H54 (cell line): ENCODE measurements at regions not wholly inside any gene's neighbourhood (a gene's known extent, or its start where the extent isn't known, plus 50 kb on each side); places are given as distances from the start of the nearest gene placed in this dataset.

ENCODE experiments used
- DNase-seq: peaks from one replicate; pipeline ENCODE4 v3.0.0; 2011; ENCODE audit warnings: low spot score, mixed read lengths; ENCODE audit not compliant: insufficient read length
- FAIRE-seq: peaks from 3 replicates; lab custom pipeline; 2011; peaks lifted over from hg19 to GRCh38; lab: Jason Lieb, UNC
- POLR2A ChIP-seq: IDR thresholded peaks from 2 replicates; pipeline ENCODE4 v1.6.1; 2011; ENCODE audit warnings: low read depth, mild to moderate bottlenecking, low read length

DNA sequence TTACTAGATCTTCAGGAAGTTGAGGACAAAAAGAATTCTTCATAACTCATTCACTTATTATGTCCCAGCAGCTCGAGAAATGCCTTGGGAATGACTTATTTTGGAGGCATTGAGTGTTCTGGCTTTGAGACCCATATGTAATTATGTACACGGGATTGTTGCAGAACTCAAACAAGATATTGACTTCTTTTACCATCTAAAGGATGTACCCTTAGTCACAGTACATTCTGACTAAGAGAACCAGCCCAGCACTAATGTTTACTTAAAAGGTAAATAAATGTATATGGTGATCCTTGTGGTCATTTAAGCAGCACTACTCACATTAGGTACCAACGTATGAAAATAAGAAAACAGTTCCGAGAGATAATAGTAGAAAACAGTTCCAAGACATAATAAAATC is 268.9 kb downstream of the ADCYAP1 start:
- TF ChIP-seq POLR2A: no peak
- DNase-seq (no peak), FAIRE-seq (no peak)

DNA sequence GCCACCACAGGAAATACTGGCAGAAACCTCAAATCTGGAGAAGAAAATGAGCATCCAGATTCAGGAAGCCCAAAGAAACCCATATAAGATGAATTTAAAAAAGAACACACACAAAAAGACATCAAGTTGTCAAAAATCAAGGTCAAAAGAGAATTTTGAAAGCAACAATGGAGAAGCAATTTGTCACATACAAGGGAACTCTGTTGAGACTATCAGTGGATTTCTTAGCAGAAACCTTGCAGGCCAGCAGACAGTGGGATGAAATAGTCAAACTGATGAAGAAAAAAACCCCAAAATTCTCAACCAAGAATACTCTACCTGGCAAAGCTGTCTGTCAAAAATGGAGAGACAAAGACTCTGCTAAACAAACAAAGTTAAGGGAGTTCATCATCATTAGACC is 272.6 kb downstream of the ADCYAP1 start:
- DNase-seq (no peak), FAIRE-seq (no peak)
- no peak for TF ChIP-seq POLR2A

DNA sequence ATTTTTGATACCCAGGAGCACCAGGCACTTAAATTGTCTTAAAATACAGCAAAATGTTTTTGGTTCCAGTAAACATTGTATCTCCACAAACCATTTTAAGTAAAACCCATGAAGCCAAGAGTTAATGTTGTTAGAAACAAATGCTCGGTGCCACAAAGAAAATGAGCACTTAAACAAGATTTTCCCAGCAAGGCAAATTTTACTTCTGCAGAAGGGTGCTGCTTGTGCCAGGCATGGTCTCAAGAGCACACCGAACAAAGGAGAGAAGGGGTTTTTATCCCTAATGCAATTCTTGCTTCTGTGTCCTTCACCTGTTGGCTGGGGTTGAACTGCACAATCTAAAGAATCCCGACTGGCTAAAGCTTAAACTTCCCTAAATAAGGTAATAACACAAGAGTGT is 286.7 kb downstream of the ADCYAP1 start:
- TF ChIP-seq POLR2A: no peak
- FAIRE-seq (no peak), DNase-seq (no peak)

DNA sequence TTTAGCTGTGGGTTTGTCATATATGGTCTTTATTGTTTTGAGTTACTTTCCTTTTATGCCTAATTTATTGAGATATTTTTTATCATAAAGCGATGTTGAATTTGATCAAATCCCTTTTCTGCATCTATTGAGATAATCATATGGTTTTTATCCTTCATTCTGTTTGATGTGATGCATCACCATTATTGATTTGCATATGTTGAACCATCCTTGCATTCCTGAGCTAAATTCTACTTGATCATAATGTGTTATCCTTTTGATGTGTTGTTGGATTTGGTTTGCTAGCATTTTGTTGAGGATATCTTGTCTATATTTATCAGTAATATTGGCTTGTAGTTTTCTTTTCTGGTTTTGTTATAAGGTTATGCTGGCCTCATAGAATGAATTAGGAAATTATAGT is 308.5 kb downstream of the ADCYAP1 start:
- no peak for FAIRE-seq
- DNase-seq: no peak
- no peak for TF ChIP-seq POLR2A

DNA sequence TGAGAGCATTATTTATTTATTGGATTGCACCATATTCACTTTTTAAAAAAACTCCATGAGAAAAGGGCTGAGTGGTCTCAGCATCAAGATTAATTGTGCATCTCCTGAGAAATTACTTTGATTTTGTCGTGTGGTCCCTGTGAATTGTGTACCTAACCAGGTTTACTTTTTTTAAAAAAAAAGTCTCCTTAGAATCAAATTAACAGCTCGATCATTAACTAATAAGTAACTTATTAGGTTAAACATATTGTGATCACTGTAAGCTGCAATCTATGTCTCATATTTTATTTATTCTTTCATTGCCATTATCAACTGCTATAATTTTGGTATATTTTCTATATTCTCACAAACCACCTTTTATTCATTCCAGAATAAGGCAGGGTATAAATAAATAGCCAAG is 318.2 kb downstream of the ADCYAP1 start:
- DNase-seq (no peak), FAIRE-seq (no peak)
- TF ChIP-seq POLR2A: no peak

DNA sequence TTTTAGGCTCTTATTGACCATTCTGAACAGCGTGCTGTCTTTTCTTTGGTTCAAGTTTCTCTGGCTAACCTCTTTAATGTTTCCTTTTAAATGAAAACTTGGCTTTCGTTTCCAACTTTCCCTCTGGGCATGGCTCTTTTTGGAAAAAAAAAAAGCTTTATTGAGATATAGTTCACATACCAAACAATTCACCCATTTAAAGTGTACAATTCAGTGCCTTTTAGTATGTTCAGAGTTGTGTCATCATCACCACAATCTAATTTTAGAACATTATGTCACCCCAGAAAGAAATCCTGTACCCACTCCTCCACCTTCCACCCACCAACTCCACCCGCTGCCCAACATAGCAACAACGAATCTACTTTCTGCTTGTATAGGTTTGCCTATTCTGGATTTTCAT is 322.4 kb downstream of the ADCYAP1 start:
- FAIRE-seq (no peak), DNase-seq (no peak)
- no peak for TF ChIP-seq POLR2A

DNA sequence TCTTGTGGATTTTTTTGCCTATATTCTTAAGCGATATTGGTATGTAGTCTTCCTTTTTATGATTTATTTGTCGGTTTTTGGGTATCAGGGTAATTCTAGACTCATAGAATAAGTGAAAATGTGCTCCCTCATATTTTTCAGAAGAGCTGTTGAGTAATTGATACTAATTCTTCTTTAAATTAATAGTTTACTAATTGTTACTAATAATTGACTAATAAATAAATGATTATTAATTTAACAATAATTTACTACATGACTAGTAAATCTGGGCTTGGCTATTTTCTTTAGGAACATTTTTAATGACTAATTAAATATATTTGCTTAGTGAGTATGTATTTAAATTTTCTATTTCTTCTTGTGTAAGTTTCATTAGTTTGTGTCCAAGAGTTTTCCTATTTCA is 325.0 kb downstream of the ADCYAP1 start:
- FAIRE-seq (no peak), DNase-seq (no peak)
- no peak for TF ChIP-seq POLR2A

DNA sequence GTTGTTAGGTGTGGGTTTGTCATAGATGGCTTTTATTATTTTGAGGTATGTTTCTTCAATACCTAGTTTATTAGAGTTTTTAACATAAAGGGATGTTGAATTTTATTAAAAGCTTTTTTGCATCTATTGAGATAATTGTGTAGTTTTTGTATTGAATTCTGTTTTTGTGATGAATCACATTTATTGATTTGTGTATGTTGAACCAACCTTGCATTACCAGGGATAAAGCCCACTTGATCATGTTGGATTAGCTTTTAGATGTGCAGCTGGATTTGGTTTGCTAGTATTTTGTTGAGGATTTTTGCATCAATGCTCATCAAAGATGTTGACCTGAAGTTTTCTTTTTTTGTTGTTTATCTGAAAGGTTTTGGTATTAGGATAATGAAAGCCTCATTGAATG is 328.2 kb downstream of the ADCYAP1 start:
- no peak for TF ChIP-seq POLR2A
- DNase-seq: no peak
- FAIRE-seq: no peak

DNA sequence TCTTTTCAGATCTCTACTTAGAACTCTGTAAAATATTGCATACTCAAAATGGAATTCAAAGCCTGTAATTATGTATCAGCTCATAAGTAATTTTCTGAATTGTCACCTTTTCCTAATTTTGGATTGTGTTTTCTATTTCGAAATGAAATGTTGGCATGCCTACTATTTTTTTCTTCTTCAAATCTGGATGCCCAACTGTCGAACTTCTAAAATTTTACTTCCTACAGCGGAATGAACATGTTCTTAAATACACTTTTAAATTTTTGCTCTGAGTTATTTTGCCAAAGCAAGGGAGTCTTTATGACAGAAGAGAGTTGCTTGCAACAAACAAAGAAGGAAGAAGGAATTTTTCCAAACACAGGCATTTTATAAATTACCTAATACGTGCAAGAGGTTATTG is 336.0 kb downstream of the ADCYAP1 start:
- no peak for TF ChIP-seq POLR2A
- no peak for DNase-seq
- no peak for FAIRE-seq

DNA sequence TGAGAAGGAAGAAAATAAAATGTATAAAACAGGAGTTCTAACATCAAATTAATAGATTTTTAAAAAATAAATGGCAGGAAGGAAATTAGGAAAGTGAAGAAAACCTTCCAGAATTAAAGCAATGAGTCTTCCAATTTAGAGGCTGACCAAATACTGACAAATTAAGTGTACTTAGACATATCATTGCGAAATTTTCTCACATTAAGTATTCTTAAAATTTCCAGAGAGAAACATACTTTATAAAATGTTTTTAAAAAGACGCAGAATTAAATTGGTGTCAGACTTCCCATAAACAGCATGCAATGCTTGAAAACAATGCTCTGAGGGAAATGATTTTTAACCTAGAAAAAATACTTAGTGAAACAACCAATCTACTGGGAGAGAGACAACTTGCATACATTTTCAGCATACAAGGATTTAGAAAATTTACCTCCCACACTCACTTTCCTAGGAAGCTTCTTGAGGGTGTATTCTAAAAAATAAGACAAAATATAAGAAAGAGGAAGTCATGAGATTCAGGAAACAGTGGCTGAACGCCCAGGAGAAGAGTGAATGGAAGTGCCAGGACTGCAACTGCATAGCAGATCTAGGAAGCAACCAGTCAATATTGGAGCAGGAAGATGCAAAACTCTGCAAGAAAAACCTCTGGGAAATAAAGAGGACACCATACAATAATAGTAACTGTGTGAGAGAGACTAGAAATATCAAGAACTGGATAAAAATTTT is 339.9 kb downstream of the ADCYAP1 start:
- TF ChIP-seq POLR2A: no peak
- DNase-seq (no peak), FAIRE-seq (no peak)

DNA sequence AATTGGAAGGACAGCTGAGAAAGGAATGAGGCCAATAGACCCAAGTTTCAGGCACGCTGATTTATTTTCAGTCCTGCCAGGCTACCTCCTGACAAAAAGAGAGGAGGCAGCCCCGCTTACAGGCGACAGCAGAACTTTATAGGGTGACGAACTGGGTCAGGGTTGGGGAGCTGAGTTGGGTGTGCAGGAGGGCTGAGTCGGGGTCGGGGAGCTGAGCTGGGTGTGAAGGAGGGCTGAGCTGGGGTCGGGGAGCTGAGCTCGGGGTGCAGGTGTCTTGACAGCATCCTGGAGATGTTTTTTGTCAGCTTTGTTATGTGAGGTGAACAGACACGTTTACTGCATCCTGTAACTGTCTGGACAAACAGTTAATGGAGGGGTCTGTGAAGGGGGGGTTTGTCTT is 342.2 kb downstream of the ADCYAP1 start:
- no peak for FAIRE-seq
- DNase-seq: no peak
- no peak for TF ChIP-seq POLR2A

DNA sequence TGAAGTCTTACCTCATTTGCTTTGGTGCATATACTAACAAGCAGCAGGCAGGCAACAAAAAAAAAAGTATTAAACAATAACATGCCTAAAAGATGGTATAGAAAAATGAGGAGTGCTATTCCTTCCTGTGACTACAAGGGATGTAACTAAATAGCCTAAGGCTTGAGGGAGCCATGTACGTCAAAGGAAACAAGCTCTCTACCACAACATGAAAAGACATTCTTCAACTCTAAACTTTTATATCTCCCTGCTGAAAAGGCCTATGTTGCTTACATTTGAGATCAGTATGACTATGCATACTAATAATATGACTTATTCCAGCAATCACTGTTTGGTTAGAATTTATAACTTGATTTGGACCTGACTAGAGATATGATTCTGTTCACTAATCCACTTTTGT is 347.9 kb downstream of the ADCYAP1 start:
- DNase-seq (no peak), FAIRE-seq (no peak)
- no peak for TF ChIP-seq POLR2A

DNA sequence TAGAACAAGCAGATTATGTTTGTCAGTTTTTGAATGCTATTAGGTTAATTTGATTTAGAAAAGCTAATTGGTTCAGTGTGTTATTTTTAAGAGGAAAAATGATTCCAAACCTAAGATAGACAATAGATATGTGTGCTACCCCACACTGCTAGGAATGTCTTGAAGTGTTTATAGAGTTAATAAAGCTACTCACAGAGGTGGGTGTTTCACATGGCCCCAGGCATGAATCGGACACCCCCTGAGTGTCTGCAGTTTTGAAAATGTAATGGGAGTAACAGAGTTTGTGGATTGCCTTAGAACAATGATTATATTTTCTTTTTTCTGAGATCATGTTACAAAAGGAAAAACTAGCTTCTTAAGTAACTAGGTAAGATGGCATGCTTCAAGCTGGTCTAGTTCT is 348.3 kb downstream of the ADCYAP1 start:
- FAIRE-seq (no peak), DNase-seq (no peak)
- no peak for TF ChIP-seq POLR2A

DNA sequence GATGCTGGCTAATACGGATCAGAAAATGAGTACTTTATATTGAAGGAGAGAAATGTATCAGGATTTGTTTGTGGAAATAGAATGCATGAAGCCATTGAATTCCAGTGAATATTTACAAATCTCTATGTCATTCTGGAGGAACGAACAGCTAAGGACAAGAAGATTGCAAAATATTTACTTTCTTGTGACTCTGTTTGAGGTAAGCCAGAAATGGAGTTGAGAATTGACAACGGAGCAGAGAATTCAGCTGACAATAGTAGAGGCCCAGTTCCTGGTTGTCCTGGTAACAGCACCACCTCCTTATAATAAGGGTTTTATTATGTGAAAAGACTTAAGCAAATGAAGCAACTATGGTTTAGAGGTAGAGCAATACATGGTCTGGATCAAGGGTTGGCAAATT is 349.2 kb downstream of the ADCYAP1 start:
- no peak for TF ChIP-seq POLR2A
- FAIRE-seq (no peak), DNase-seq (no peak)

DNA sequence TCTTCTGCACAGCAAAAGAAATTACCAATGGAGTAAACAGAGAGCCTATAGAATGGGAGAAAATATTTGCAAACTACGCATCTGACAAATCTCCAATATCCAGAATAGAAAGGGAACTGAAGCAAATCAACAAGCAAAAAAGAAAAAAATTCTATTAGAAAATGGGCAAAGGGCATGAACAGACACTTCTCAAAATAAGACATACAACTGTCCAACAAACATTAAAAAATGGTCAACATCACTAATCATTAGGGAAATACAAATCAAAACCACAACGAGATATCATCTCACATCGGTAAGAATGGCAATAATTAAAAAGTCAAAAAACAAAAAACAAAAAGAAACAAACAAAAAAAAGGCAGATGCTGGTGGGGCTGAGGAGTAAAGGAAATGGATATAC is 356.4 kb downstream of the ADCYAP1 start:
- DNase-seq (no peak), FAIRE-seq (no peak)
- no peak for TF ChIP-seq POLR2A
